ENCODE measurements at regions not wholly inside any gene's neighbourhood (a gene's known extent, or its start where the extent isn't known, plus 50 kb on each side); places are given as distances from the start of the nearest gene placed in this dataset.

DNA sequence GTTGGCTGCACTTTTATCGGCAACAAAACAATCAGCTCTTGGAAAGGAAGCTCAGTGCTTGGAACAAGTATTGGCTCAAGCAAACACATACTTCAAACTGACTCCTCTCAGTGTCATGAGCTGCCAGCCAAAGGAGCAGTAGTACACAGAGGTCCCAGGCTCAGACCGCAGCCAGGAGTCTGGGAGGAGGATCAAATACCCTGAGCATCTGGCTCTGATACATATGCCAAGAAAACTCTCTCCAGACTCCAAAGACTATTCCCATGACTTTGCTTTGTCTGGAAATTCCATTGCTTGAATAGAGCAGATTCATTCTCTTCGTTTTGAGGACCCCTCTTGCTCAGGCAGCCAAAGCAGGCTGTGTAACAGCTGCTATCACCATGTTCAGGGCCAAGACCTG is 501.6 kb upstream of the PSMD7 start:
- dilution Hi-C loops (cut with HindIII; ENCODE audit: low sequenced_read_pairs, unreplicated experiment), result no loop called here
- 10% methylated on average over 2 of the region's 3 CpGs; no CpG with 5 or more reads in 1 of the 2 experiments for WGBS, 2 experiments (ENCODE audit: extremely low coverage in 2 of 2, insufficient read length in 1 of 2)

More for the DNA sequence above, 501.6 kb upstream of the PSMD7 start:
- CTCF ChIA-PET, result no interaction called here
- Histone ChIP-seq H4K8ac (ENCODE audit: low read depth in 2 of 2, low read length in 2 of 2) (no peak overlapping the region), H2AK9ac (replicated peaks; ENCODE audit: low read depth, low read length, poor library complexity) (no peak overlapping the region), H3K4me3 (ENCODE audit: insufficient read depth, low read depth, low read length) (no peak overlapping the region), H2AK5ac (ENCODE audit: low read depth, low read length) (no peak overlapping the region), H3K4ac (ENCODE audit: low read depth, low read length) (no peak overlapping the region), H3K9me3 (ENCODE audit: control insufficient read depth, insufficient read depth, low read length) (peaks cover 8% of the 10 kb centered on the region; the same call in 1 of the 2 replicates), H3K9ac (ENCODE audit: low read depth, low read length) (no peak overlapping the region), H3K18ac (ENCODE audit: low read depth, low read length) (no peak overlapping the region), H4K20me1 (ENCODE audit: insufficient read depth, low read length) (no peaks in the 10 kb centered on the region), H3K36me3 (ENCODE audit: control insufficient read depth, insufficient read depth, low read length) (no peaks in the 10 kb centered on the region), H2BK20ac (ENCODE audit: low read depth, low read length) (no peak overlapping the region), H3K56ac (ENCODE audit: extremely low read depth, insufficient read depth, low read length) (no peak overlapping the region), H2BK120ac (ENCODE audit: low read depth, low read length) (no peak overlapping the region), H3K27ac (ENCODE audit: insufficient read depth, low read length) (no peak overlapping the region), H2AFZ (replicated peaks; ENCODE audit: low read length, poor library complexity) (no peak overlapping the region), H3K4me1 (ENCODE audit: control insufficient read depth, insufficient read depth, low read length) (no peaks in the 10 kb centered on the region), H3K14ac (replicated peaks; ENCODE audit: low read depth, low read length) (no peak overlapping the region), H3K27me3 (ENCODE audit: control insufficient read depth, insufficient read depth, low read length) (no peaks in the 10 kb centered on the region), H3K4me2 (ENCODE audit: low read depth, low read length) (no peak overlapping the region), H3K23ac (ENCODE audit: low read depth, low read length) (no peak overlapping the region), H4K5ac (ENCODE audit: low read depth, low read length) (no peak overlapping the region), H4K91ac (ENCODE audit: insufficient read depth, low read depth, low read length) (no peak overlapping the region), H2BK5ac (ENCODE audit: low read depth, low read length, poor library complexity, severe bottlenecking) (no peak overlapping the region), H3K79me1 (ENCODE audit: low read depth in 1 of 2, low read length in 2 of 2) (no peaks in the 10 kb centered on the region), H3K9me1 (ENCODE audit: insufficient read depth, low read length) (no peaks in the 10 kb centered on the region), H2BK15ac (ENCODE audit: low read depth, low read length) (no peak overlapping the region)
- ATAC-seq (ENCODE audit: low read depth) (no peak), DNase-seq (no peak)
- BruUV-seq (replicated peaks), result no TSS peak
- intact Hi-C loops (cut with micrococcal nuclease) (no loop called here), in situ Hi-C loops (cut with MboI; ENCODE audit: low sequenced_read_pairs) (no loop called here)
- POLR2A ChIA-PET (ENCODE audit: unreplicated experiment), result no interaction called here
- TF ChIP-seq, protein P1, sequence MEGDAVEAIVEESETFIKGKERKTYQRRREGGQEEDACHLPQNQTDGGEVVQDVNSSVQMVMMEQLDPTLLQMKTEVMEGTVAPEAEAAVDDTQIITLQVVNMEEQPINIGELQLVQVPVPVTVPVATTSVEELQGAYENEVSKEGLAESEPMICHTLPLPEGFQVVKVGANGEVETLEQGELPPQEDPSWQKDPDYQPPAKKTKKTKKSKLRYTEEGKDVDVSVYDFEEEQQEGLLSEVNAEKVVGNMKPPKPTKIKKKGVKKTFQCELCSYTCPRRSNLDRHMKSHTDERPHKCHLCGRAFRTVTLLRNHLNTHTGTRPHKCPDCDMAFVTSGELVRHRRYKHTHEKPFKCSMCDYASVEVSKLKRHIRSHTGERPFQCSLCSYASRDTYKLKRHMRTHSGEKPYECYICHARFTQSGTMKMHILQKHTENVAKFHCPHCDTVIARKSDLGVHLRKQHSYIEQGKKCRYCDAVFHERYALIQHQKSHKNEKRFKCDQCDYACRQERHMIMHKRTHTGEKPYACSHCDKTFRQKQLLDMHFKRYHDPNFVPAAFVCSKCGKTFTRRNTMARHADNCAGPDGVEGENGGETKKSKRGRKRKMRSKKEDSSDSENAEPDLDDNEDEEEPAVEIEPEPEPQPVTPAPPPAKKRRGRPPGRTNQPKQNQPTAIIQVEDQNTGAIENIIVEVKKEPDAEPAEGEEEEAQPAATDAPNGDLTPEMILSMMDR (conservative IDR thresholded peaks at IDR 0.05; ENCODE audit: low read depth, low read length), result no peak
- TF ChIP-seq FOS (IDR thresholded peaks at IDR 0.05; ENCODE audit: low read depth, low read length), result no peak
